T1000 (cell line): ENCODE measurements at regions not wholly inside any gene's neighbourhood (a gene's known extent, or its start where the extent isn't known, plus 50 kb on each side); places are given as distances from the start of the nearest gene placed in this dataset.

Source experiments
- DNase-seq: peaks from one replicate; lab custom pipeline; 2025; ENCODE audit warnings: mixed read lengths; lab: John Stamatoyannopoulos, UW

GRCh38 chr16:63617047-63617989, 1504.5 kb downstream of the CDH11 start:
- DNase-seq = no peak

DNA sequence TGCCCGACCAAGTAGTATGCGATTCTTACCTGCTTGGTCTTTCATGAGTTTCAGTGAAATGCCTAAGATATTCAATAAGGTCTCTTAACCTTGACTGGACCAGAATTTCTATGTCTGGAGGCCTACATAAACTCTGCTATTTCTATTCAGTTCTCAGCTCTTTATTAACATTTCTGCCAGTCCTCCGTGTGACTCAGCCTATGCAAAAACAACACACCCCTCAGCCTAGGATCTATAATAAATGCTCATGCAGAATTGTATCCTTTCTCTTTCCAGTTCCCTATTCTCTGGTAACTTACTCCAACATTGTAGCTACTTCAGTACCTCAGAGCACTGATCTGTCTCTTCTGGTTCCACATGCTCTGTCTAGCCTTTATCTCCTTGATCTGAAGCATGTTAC, 1507.4 kb downstream of the CDH11 start:
- no peak for DNase-seq

DNA sequence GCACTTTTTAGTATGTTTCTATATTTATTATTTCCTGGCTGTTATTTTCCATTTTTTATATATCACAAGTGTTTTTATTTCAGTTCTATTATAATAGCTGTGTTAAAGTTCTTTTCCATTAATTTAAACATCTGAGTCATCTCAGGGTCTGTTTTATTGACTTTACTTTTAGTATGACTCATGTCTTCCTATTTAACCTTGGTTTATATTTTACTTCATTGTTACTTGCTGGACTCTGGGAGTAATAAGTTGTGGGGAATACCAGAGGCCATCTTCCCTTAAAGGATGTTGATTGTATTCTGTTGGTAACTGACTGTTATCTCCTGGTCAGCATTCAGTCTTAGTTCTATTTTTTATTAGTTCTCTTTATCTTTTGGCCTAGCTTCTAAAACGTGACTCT, 1508.2 kb downstream of the CDH11 start:
- no peak for DNase-seq

- no peak for DNase-seq
These were observed 1509.2 kb downstream of the CDH11 start for GRCh38 chr16:63612462-63613227.

DNA sequence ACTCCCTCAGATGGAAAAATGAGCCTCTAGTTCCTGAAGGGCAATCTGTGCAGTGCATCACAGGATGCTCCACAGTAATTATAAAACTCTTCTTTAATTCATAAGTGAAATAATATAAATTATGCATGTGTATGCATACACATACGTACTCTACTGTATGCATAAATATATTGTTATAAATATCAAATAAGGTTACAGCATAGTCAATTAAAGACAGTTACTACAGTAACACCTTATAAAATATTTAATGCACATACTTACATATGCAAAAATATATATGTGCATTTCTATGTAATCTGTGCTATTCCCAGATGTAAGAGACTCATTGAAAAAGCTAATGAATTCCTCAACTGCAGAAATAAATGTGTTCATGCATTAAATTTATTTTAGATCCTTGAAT, 1515.1 kb downstream of the CDH11 start:
- DNase-seq = no peak

DNA sequence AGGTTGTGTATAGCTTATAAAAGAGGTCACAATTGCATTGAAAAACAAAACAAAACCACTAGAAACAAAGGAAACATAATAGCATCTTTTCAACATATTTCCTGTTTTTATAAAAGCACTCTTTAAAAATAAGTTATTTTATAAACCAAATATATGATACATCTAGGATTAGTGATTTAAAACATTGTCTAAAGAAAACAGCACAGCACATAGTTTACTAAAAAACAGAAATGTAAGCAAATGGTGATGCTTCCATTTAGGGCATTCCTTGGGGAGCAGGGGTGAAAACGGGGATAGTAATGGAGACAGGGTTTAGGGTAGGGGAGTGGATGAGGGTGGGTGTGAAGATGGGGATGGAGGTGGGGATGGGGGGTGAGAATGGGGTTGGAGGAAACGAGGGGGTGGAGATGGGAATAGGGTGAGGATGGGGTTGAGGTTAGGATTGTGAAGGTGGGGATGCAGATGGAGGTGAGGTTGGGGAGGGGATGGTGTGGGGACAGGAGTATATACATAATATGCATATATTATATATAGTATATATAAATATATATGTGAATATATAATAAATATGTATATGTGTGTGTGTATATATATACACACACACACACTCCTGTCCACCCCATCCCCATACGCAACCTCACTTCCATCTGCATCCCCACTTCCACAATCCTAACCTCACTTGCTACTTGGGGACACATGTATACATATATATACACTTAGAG, 1519.5 kb downstream of the CDH11 start:
- no peak for DNase-seq

GRCh38 chr16:63596716-63597115, 1525.1 kb downstream of the CDH11 start:
- DNase-seq = no peak

- DNase-seq = no peak
These were observed 1529.0 kb downstream of the CDH11 start for GRCh38 chr16:63592852-63593251.

GRCh38 chr16:63581570-63581969, 1540.3 kb downstream of the CDH11 start:
- no peak for DNase-seq

- no peak for DNase-seq
These were observed 1542.6 kb upstream of the CDH8 start for GRCh38 chr16:63578791-63579190.

- DNase-seq = no peak
These were observed 1541.7 kb upstream of the CDH8 start for GRCh38 chr16:63577891-63578290.

- DNase-seq = no peak
These were observed 1538.8 kb upstream of the CDH8 start for GRCh38 chr16:63575041-63575440.

GRCh38 chr16:63568164-63568563, 1531.9 kb upstream of the CDH8 start:
- DNase-seq = no peak

DNA sequence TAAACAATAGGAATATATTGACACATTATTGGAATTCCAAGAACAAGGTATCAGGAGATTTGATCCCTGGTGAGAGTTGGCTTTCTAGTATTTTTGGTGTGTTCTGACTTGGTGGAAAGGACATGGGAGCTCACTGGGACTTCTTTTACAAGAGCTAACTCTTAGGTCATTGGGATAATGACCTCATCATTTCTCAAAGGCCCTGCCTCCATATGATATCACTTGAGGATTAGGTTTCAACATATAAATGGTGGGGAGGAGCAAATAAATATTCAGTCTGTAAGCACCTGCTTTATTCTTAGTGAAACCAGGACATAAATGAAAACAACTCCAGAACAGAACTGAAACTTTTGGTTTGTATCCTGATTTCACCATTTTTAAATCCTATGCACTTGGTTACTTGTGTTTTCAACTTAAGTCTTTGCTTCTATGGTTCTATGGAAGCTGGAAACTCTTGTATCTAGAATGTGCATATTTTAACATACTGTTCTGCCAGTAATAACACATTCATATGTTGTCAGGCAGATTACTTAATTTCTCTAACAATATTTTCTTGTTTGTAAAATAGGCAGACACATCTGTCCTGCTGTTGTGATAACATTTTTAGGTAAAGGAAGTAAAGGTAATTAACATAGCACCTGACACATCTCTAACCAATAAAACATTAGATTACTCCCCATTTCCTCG, 1527.7 kb upstream of the CDH8 start:
- no peak for DNase-seq

GRCh38 chr16:63553980-63554379, 1517.7 kb upstream of the CDH8 start:
- DNase-seq = no peak

DNA sequence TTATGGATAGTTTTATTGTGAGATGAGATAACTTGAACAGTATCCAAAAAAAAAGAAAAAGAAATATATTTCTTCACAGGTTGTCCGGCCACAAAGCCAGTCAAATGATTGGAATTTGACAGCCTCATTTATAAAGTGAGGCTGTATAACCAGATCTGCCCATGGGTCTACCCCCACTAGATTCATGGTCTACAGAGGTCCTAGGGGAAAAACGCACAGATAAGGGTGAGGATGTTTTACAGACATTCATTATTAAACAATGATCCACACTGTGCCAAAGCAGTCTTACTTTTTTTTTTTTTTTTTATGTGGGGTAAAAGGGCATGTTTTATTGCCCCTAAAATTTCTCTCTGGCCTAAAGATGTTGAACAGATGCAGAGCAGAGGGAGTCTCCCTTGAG, 1503.0 kb upstream of the CDH8 start:
- DNase-seq = no peak

DNA sequence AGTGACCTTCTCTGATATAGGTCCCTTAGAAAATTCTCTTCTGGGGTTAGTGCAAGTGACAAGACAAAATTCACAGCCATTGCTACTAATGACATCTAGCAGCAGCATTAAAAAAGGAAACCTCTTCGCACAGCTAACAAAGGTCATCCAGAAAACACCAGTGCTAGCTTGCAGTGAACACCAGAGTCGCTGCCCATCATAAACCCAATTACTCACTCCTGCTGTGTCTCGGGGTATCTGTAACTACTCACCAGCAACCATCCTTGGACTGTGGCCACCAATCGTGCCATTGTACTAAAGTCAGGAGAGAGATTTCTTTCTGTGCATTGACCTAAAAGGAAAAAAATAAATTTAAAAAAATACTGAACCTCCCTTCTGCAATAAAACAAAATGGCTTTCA, 1494.7 kb upstream of the CDH8 start:
- no peak for DNase-seq

- DNase-seq = no peak
These were observed 1494.0 kb upstream of the CDH8 start for GRCh38 chr16:63530208-63530607.

GRCh38 chr16:63527404-63527803, 1491.2 kb upstream of the CDH8 start:
- DNase-seq = no peak

- no peak for DNase-seq
These were observed 1480.2 kb upstream of the CDH8 start for GRCh38 chr16:63516394-63516793.

GRCh38 chr16:63512910-63513309, 1476.7 kb upstream of the CDH8 start:
- no peak for DNase-seq

DNA sequence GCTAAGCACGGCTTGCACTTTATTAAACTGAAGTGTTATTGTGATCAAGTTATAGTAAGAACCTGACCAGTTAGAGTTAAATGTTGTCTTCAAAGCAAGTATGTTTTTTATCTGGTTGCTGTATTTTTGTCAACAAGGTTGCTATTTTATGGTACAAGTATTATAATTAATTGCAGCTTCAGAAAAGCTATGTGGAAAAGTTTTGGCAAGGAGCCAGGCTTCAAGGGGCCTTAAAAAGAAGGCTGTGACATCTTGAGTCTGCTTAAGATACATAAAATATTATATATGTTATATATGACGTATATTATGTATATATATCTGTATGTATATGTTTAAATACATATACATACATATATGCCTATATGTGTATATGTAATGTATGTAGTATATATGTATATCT, 1461.2 kb upstream of the CDH8 start:
- no peak for DNase-seq
